GM12865 (cell line): ENCODE measurements at regions not wholly inside any gene's neighbourhood (a gene's known extent, or its start where the extent isn't known, plus 50 kb on each side); places are given as distances from the start of the nearest gene placed in this dataset.

Experiments used
- DNase-seq: peaks from one replicate; pipeline ENCODE4 v3.0.0; 2010; ENCODE audit warnings: low read depth
- H3K4me3 ChIP-seq: 2 replicates; pipeline ENCODE4 v1.5.1; 2011; ENCODE audit warnings: mild to moderate bottlenecking, low read depth, low read length, control low read depth
- TF ChIP-seq, protein P1 (sequence below): IDR thresholded peaks from 2 replicates; pipeline ENCODE4 v1.5.1; 2011; ENCODE audit warnings: low read length, control low read depth, low read depth, inconsistent platforms; ENCODE audit not compliant: insufficient read depth; ENCODE audit errors: missing control alignments

DNA sequence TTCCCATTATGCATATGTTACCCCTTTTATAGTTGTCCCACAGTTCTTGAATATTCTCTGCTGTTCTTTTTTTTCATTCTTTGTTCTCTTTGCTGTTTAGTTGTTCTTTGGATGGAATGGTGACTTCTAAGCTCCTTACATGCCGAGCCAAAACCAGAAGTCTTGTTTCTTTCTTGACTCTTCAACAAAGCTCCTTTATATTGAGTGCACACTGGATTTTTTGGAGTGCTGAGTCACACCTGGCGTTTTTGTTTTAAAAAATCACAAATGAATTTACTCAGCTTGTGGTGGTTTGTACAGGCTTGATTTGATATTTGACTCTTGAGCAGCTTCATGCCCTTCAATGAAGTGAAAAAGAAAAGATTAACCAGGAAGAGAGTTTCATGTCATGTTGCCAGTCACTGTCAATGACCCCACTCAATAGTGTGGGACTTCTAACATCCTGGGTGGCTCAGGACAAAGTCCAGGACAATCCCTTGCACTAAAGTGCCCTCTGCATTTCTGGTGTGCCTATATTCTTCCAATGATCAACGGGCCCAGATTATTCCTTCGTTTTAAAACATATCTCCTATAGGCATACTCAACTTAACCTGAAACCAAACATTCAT is 112.4 kb upstream of the SLC38A4 start:
- DNase-seq, result no peak
- H3K4me3 ChIP-seq, result no peak overlapping the region
- TF ChIP-seq, protein P1, sequence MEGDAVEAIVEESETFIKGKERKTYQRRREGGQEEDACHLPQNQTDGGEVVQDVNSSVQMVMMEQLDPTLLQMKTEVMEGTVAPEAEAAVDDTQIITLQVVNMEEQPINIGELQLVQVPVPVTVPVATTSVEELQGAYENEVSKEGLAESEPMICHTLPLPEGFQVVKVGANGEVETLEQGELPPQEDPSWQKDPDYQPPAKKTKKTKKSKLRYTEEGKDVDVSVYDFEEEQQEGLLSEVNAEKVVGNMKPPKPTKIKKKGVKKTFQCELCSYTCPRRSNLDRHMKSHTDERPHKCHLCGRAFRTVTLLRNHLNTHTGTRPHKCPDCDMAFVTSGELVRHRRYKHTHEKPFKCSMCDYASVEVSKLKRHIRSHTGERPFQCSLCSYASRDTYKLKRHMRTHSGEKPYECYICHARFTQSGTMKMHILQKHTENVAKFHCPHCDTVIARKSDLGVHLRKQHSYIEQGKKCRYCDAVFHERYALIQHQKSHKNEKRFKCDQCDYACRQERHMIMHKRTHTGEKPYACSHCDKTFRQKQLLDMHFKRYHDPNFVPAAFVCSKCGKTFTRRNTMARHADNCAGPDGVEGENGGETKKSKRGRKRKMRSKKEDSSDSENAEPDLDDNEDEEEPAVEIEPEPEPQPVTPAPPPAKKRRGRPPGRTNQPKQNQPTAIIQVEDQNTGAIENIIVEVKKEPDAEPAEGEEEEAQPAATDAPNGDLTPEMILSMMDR, result no peak

DNA sequence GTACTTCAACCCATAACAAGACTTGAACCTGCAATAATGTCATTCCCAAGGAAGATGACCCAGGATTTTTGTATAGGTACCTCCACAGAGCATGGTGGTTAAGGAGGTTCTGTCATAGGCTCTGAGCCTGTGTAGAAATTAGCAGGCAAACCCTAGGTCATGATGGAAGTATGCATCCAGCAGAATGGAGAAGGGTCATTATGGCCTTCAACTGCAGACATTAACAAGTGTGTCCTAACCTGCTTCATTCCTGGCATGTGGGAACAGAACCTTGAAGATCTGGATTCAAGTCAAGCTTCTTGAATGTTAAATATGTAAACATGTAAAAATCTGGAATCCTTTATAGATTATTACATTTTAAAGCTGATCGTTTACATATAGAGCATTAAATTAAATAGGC is 116.2 kb upstream of the SLC38A4 start:
- H3K4me3 ChIP-seq, result no peak overlapping the region
- no peak for DNase-seq
- TF ChIP-seq, protein P1, result no peak

DNA sequence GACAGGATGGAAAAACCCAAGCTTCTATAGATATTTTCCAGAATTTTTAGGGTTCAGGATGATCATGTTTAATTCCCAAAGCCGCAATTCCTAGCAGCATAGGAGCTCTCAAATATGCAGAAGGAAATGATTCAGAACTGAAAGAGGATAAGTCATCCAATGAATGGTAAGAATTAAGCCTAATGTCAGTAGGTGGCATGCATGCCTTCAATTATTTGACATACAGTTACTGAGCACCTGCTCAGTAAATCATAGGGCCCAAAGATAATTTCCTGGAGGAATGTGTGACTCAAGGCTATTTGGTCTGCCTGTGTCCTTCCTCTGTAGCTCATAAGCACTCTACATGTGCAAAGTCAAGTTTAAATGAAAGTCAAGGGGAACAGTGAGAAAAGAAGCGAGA is 116.8 kb upstream of the SLC38A4 start:
- TF ChIP-seq, protein P1, result no peak
- H3K4me3 ChIP-seq, result no peak overlapping the region
- DNase-seq, result no peak

DNA sequence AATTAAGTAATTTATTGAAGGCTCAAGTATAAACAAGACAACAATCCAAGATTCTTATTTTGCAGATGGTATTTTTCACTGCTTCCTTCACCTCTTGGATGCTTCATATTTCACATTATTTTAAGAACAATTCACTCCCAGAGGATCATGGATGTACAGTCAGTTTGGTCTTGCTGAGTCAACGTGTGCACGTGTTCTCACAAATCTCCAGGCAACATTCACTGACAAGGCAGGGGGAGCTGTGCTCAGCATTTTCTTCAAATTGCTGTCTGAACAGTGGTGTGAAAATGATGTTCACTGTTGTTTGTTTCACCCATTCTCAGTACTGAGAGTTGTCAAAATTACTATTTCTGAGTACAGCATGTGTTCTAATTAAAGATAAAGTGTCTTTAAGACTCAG is 118.3 kb upstream of the SLC38A4 start:
- TF ChIP-seq, protein P1, result no peak
- no peak for DNase-seq

DNA sequence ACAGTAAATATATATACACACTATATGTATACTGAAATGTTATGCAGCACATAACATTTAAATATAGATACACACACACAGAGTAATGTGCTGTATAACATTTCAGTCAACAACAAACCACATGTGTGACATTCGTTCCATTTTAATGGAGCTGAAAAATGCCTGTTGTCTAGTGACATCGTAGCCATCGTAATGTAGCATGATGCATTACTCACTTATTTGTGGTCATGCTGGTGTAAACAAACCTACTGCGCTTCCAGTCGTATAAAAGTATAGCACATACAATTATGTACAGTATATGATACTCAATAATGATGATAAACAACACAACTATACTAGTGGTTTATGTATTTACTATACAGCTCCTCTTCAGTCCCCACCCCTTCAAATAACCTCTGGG is 119.0 kb upstream of the SLC38A4 start:
- TF ChIP-seq, protein P1, result no peak
- no peak for DNase-seq
- no peak overlapping the region for H3K4me3 ChIP-seq

More for the DNA sequence above, 118.3 kb upstream of the SLC38A4 start:
- no peak overlapping the region for H3K4me3 ChIP-seq

DNA sequence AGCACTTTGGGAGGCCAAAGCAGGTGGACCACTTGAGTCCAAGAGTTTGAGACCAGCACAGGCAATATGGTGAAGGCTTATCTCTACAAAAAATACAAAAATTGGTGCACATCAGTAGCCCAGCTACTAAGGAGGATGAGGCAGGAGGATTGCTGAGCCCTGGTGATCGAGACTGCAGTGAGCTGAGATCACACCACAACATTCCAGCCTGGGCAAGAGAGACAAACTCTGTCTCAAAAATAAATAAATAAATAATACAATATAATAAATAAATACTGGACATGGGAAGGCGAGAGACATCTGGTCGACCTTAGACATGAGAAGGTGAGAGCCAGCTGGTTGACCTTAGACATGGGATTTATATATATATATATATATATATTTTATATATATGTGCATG is 119.8 kb upstream of the SLC38A4 start:
- H3K4me3 ChIP-seq, result no peak overlapping the region
- TF ChIP-seq, protein P1, result no peak
- DNase-seq, result no peak

DNA sequence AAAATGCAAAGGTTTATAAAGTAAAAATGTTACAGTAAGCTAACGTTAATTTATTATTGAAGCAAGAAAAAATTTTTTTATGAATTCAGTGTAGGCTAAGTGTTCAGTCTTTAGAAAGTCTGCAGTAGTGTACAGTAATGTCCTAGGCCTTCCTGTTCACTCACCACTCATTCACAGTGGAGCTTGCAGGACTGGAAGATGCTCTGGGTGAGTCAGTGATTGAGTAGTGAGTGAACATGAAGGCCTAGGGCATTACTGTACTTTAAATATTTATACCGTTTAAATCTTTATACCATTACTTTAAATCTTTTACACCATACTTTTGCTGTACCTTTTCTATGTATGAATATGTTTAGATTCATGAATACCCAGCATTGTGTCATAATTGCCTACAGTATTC is 120.3 kb upstream of the SLC38A4 start:
- TF ChIP-seq, protein P1, result no peak
- H3K4me3 ChIP-seq, result no peak overlapping the region
- DNase-seq, result no peak
